ENCODE measurements at regions not wholly inside any gene's neighbourhood (a gene's known extent, or its start where the extent isn't known, plus 50 kb on each side); places are given as distances from the start of the nearest gene placed in this dataset.

DNA sequence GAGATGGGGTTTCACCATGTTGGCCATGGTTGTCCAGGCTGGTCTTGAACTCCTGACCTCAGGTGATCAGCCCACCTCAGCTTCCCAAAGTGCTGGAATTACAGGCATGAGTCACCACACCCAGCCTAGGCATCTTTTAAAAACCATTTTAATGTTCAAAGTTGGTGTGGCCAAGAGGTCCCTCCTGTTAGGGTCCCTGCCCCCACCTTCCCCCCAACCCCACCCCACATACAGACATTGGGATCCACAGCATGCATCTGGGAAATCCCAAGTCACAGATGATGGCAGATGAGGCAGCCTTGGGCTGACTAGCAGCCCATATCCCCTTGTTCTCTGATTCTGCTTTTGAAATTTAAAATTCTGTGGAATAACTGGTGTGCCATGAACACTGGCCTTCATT is 226.0 kb downstream of the KATNAL1 start:
- no peaks in the 10 kb centered on the region for H3K4me1 Mint-ChIP-seq (ENCODE audit: low read depth)
- ChIA-PET POLR2A (no interaction called here), CTCF (no interaction called here)
- no peaks in the 10 kb centered on the region for H3K9me3 Mint-ChIP-seq
- H3K36me3 Mint-ChIP-seq (ENCODE audit: low read depth) = no peaks in the 10 kb centered on the region
- no peak overlapping the region for H3K4me3 Mint-ChIP-seq
- TF ChIP-seq, protein P1, sequence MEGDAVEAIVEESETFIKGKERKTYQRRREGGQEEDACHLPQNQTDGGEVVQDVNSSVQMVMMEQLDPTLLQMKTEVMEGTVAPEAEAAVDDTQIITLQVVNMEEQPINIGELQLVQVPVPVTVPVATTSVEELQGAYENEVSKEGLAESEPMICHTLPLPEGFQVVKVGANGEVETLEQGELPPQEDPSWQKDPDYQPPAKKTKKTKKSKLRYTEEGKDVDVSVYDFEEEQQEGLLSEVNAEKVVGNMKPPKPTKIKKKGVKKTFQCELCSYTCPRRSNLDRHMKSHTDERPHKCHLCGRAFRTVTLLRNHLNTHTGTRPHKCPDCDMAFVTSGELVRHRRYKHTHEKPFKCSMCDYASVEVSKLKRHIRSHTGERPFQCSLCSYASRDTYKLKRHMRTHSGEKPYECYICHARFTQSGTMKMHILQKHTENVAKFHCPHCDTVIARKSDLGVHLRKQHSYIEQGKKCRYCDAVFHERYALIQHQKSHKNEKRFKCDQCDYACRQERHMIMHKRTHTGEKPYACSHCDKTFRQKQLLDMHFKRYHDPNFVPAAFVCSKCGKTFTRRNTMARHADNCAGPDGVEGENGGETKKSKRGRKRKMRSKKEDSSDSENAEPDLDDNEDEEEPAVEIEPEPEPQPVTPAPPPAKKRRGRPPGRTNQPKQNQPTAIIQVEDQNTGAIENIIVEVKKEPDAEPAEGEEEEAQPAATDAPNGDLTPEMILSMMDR (IDR thresholded peaks at IDR 0.05) = no peak
- intact Hi-C loops (cut with micrococcal nuclease) = no loop called here
- H3K27ac Mint-ChIP-seq = no peak overlapping the region
- no peak for DNase-seq
- ATAC-seq = no peak
- no peaks in the 10 kb centered on the region for H3K27me3 Mint-ChIP-seq

DNA sequence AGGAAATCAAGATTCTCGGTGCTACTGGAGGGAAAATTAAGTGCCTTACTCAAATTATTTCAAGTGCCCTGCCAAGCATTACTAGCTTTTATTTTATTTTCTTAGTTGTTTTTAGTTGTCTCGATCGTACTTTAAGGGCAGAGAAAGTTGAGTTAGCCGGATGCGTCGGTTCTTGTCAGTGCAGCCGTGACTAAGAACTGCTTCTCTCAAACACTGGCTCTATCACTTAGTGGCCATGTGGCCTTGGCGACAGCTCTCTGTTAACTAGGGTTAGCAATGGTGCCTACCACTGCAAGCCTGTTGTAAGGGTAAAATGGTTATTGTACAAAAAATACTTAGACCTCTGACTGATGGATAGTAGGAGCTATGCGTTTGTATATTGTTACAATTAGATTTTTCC is 227.8 kb downstream of the KATNAL1 start:
- intact Hi-C loops (cut with micrococcal nuclease) = no loop called here
- TF ChIP-seq, protein P1 (IDR thresholded peaks at IDR 0.05) = no peak
- DNase-seq (no peak), ATAC-seq (no peak)
- no peaks in the 10 kb centered on the region for H3K36me3 Mint-ChIP-seq (ENCODE audit: low read depth)
- ChIA-PET POLR2A (no interaction called here), CTCF (interaction anchor here (1.3 kb wide), 1 partner anchor 308 kb away, joined by 4 read pairs; no protein-coding TSS in a partner anchor)
- H3K27me3 Mint-ChIP-seq = no peaks in the 10 kb centered on the region
- no peaks in the 10 kb centered on the region for H3K4me1 Mint-ChIP-seq (ENCODE audit: low read depth)
- H3K27ac Mint-ChIP-seq = no peak overlapping the region
- no peaks in the 10 kb centered on the region for H3K9me3 Mint-ChIP-seq
- no peak overlapping the region for H3K4me3 Mint-ChIP-seq

DNA sequence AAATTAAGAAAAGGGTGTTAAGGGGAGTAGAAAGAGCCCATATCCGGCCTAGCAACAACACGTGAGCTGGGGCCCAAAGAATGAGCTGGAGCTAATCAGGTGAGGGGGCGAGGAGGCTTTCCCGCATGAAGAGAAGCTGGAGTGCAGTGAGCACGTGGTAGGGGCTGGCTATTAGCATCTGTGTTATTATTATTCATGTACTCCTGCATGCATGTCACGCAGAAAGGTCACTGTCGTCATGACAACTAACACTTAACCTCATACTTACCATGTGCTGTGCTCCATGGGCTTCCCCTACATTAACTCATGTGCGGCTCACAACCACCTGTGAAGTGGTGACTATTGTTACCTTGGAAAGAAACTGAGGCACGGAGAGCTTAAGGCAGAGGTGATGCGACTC is 227.6 kb upstream of the UBL3 start:
- no peak overlapping the region for H3K4me3 Mint-ChIP-seq
- TF ChIP-seq, protein P1 (IDR thresholded peaks at IDR 0.05) = no peak
- intact Hi-C loops (cut with micrococcal nuclease) = no loop called here
- no peak overlapping the region for H3K27ac Mint-ChIP-seq
- CTCF ChIA-PET = no interaction called here
- no peaks in the 10 kb centered on the region for H3K27me3 Mint-ChIP-seq
- no peaks in the 10 kb centered on the region for H3K9me3 Mint-ChIP-seq
- no peaks in the 10 kb centered on the region for H3K36me3 Mint-ChIP-seq (ENCODE audit: low read depth)
- DNase-seq (no peak), ATAC-seq (no peak)
- POLR2A ChIA-PET = no interaction called here
- no peaks in the 10 kb centered on the region for H3K4me1 Mint-ChIP-seq (ENCODE audit: low read depth)

GRCh38 chr13:30077240-30077735 is 226.9 kb upstream of the UBL3 start:
- H3K36me3 Mint-ChIP-seq (ENCODE audit: low read depth) = no peaks in the 10 kb centered on the region
- no peak for ATAC-seq
- no peaks in the 10 kb centered on the region for H3K27me3 Mint-ChIP-seq
- no peak overlapping the region for H3K27ac Mint-ChIP-seq
- H3K9me3 Mint-ChIP-seq = no peaks in the 10 kb centered on the region
- H3K4me3 Mint-ChIP-seq = no peak overlapping the region
- DNase-seq = no peak
- intact Hi-C loops (cut with micrococcal nuclease) = no loop called here
- CTCF ChIA-PET = no interaction called here
- no peaks in the 10 kb centered on the region for H3K4me1 Mint-ChIP-seq (ENCODE audit: low read depth)
- POLR2A ChIA-PET = no interaction called here
- TF ChIP-seq, protein P1 (IDR thresholded peaks at IDR 0.05) = no peak

DNA sequence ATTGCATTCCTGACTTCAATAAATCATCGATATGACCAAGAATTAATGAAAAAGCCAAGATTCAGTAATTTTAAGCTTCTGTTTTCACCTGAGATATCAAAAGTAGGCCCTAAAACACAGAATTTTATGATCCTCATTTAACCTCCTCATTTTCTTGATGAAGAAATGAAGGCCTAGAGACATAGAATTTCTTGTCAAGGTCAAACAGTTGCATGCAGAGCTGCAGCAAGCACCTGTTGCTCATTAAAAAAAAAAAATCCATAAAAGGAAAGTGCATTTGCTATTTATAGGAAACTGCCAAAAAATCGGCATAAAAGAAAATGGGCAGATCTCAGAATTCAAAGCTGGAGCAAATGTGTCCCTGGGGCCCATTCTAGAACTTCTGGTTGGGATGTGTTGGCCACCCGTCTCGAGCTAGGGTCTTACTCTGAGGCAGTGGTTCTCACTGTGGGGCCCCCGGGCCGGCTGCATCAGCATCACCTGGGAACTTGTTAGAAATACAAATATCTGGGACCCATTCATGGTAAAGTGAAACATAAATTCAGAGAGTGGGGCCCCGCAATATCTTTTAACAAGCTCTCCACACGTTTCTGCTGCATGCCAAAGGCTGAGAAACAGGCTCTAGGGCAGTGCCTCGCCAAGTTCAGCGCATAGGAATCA is 224.7 kb upstream of the UBL3 start:
- ATAC-seq (no peak), DNase-seq (no peak)
- TF ChIP-seq, protein P1 (IDR thresholded peaks at IDR 0.05) = no peak
- Mint-ChIP-seq H3K4me3 (no peak overlapping the region), H3K9me3 (no peaks in the 10 kb centered on the region), H3K27ac (no peak overlapping the region), H3K36me3 (ENCODE audit: low read depth) (no peaks in the 10 kb centered on the region), H3K4me1 (ENCODE audit: low read depth) (no peaks in the 10 kb centered on the region), H3K27me3 (no peaks in the 10 kb centered on the region)
- intact Hi-C loops (cut with micrococcal nuclease) = no loop called here
- CTCF ChIA-PET = interaction anchor here (1.1 kb wide), 1 partner anchor 40 kb away, joined by 3 read pairs; no protein-coding TSS in a partner anchor
- POLR2A ChIA-PET = no interaction called here

Data from activated CD8-positive, alpha-beta T cell treated with anti-CD3 and anti-CD28 coated beads for 36 hours (primary cell).